ENCODE measurements at regions not wholly inside any gene's neighbourhood (a gene's known extent, or its start where the extent isn't known, plus 50 kb on each side); places are given as distances from the start of the nearest gene placed in this dataset.

- Histone ChIP-seq H3F3A (replicated peaks; ENCODE audit: low read depth) (no peaks in the 10 kb centered on the region), H2AFZ (no peak overlapping the region), H3K4me3 (no peak overlapping the region), H3K79me2 (replicated peaks; ENCODE audit: insufficient read depth) (no peaks in the 10 kb centered on the region), H3K27me3 (ENCODE audit: insufficient read depth) (no peaks in the 10 kb centered on the region), H3K4me2 (no peak overlapping the region), H4K20me1 (replicated peaks; ENCODE audit: insufficient read depth) (no peaks in the 10 kb centered on the region), H3K27ac (ENCODE audit: low read depth) (no peak overlapping the region), H3K4me1 (ENCODE audit: insufficient read depth) (no peaks in the 10 kb centered on the region), H3K36me3 (ENCODE audit: insufficient read depth) (no peaks in the 10 kb centered on the region), H3K9me2 (ENCODE audit: insufficient read depth) (no peaks in the 10 kb centered on the region)
- Mint-ChIP-seq H3K27me3 (ENCODE audit: insufficient read depth, low read depth, poor library complexity) (no peaks in the 10 kb centered on the region), H3K36me3 (ENCODE audit: low read depth) (no peaks in the 10 kb centered on the region), H3K9me3 (no peaks in the 10 kb centered on the region), H3K4me3 (no peak overlapping the region), H3K27ac (no peak overlapping the region), H3K4me1 (no peaks in the 10 kb centered on the region)
- no peak for TF ChIP-seq POLR2AphosphoS5 (IDR thresholded peaks at IDR 0.05; ENCODE audit: low read depth)
- no peak for TF ChIP-seq ZNF462 (CRISPR knock-in tag; IDR thresholded peaks at IDR 0.05)
- no peak for TF ChIP-seq EZH2phosphoT487 (IDR thresholded peaks at IDR 0.05; ENCODE audit: unreplicated experiment)
- no peak for TF ChIP-seq ETS1 (IDR thresholded peaks at IDR 0.05)
- no peak for TF ChIP-seq CTCF (conservative IDR thresholded peaks at IDR 0.05; ENCODE audit: low read depth in 2 of 2)
- DNase-seq (ENCODE audit: low spot score) (no peak), ATAC-seq (no peak)
Measured at GRCh38 chr12:23356927-23357708, 592.4 kb downstream of the SOX5 start.

Measured in GM23338 (cell line).